Suprapubic skin (tissue), 4 donors: ENCODE measurements at regions not wholly inside any gene's neighbourhood (a gene's known extent, or its start where the extent isn't known, plus 50 kb on each side); places are given as distances from the start of the nearest gene placed in this dataset.

Experiments used
- DNase-seq, 2 donors: peaks; one replicate each; pipeline ENCODE4 v3.0.0-alpha.2; 2019; ENCODE audit warnings: low spot score in 2 of 2
- H3K27ac ChIP-seq: fragments of 200-600 bp; sonication (generic); one replicate; pipeline ENCODE4 v1.5.1; 2019
- H3K27me3 ChIP-seq: fragments of 200-600 bp; sonication (generic); one replicate; pipeline ENCODE4 v1.5.1; 2019
- H3K36me3 ChIP-seq: fragments of 200-600 bp; sonication (generic); one replicate; pipeline ENCODE4 v1.5.1; 2019
- H3K4me1 ChIP-seq: fragments of 200-600 bp; sonication (generic); one replicate; pipeline ENCODE4 v1.5.1; 2019
- H3K4me3 ChIP-seq: fragments of 200-600 bp; sonication (generic); one replicate; pipeline ENCODE4 v1.5.1; 2019; ENCODE audit warnings: mild to moderate bottlenecking
- H3K9me3 ChIP-seq: fragments of 200-600 bp; sonication (generic); one replicate; pipeline ENCODE4 v1.5.1; 2019
- CTCF ChIP-seq, 2 donors: fragments of 200-600 bp in 1 of 2; fragments of 450-650 bp in 1 of 2; sonication (generic) in 1 of 2; IDR thresholded peaks; one replicate each; pipeline ENCODE4 v1.5.1; 2016 to 2019; ENCODE audit warnings: antibody characterized with exemption in 2 of 2, mild to moderate bottlenecking in 1 of 2, moderate library complexity in 1 of 2
- EP300 ChIP-seq: sonication (generic); formaldehyde crosslinking; IDR thresholded peaks from one replicate; pipeline ENCODE4 v1.6.1; 2017; ENCODE audit warnings: antibody characterized with exemption
- POLR2A ChIP-seq, 2 donors: fragments of 450-650 bp; IDR thresholded peaks; one replicate each; pipeline ENCODE4 v1.6.1; 2017; ENCODE audit warnings: antibody characterized with exemption in 2 of 2, mild to moderate bottlenecking in 2 of 2, moderate library complexity in 2 of 2
- POLR2AphosphoS5 ChIP-seq, 3 donors: sonication (generic); formaldehyde crosslinking; IDR thresholded peaks; one replicate each; pipeline ENCODE4 v1.6.1; 2017; ENCODE audit warnings: antibody characterized with exemption in 3 of 3
- WGBS: methylation state at CpG from one replicate; pipeline ENCODE4 v1.1.5; 2018; 5-methylcytosine and 5-hydroxymethylcytosine counted together

- H3K9me3 ChIP-seq, result no peaks in the 10 kb centered on the region
- 92% methylated on average over 2 of the region's 2 CpGs for WGBS
- no peak overlapping the region for H3K27ac ChIP-seq
- no peak for DNase-seq
- no peak overlapping the region for H3K4me3 ChIP-seq
- no peaks in the 10 kb centered on the region for H3K27me3 ChIP-seq
- no peaks in the 10 kb centered on the region for H3K4me1 ChIP-seq
- TF ChIP-seq CTCF (IDR thresholded peaks at IDR 0.05) (no peak), POLR2A (IDR thresholded peaks at IDR 0.05) (no peak), POLR2AphosphoS5 (IDR thresholded peaks at IDR 0.05) (no peak), EP300 (no peak)
- no peaks in the 10 kb centered on the region for H3K36me3 ChIP-seq
These were observed 86.3 kb downstream of the LHX9 start for GRCh38 chr1:198003468-198003867.

GRCh38 chr1:198007011-198007410, 89.8 kb downstream of the LHX9 start:
- no peak overlapping the region for H3K4me3 ChIP-seq
- no peak overlapping the region for H3K27ac ChIP-seq
- no peak for TF ChIP-seq POLR2AphosphoS5 (IDR thresholded peaks at IDR 0.05)
- no peak for TF ChIP-seq EP300
- TF ChIP-seq CTCF (IDR thresholded peaks at IDR 0.05), result no peak
- TF ChIP-seq POLR2A (IDR thresholded peaks at IDR 0.05), result no peak
- 69% methylated on average over 1 of the region's 1 CpG for WGBS
- no peaks in the 10 kb centered on the region for H3K9me3 ChIP-seq
- no peaks in the 10 kb centered on the region for H3K36me3 ChIP-seq
- H3K27me3 ChIP-seq, result no peaks in the 10 kb centered on the region
- DNase-seq, result no peak
- H3K4me1 ChIP-seq, result no peaks in the 10 kb centered on the region

- Histone ChIP-seq H3K4me1 (no peaks in the 10 kb centered on the region), H3K9me3 (no peaks in the 10 kb centered on the region), H3K27ac (no peak overlapping the region), H3K4me3 (no peak overlapping the region), H3K27me3 (no peaks in the 10 kb centered on the region), H3K36me3 (no peaks in the 10 kb centered on the region)
- TF ChIP-seq POLR2AphosphoS5 (IDR thresholded peaks at IDR 0.05), result no peak
- TF ChIP-seq EP300, result no peak
- no peak for TF ChIP-seq CTCF (IDR thresholded peaks at IDR 0.05)
- no peak for TF ChIP-seq POLR2A (IDR thresholded peaks at IDR 0.05)
- no peak for DNase-seq
- 59% methylated on average over 5 of the region's 5 CpGs for WGBS
These were observed 90.8 kb downstream of the LHX9 start for GRCh38 chr1:198007687-198008607.

GRCh38 chr1:198014355-198014754, 97.2 kb downstream of the LHX9 start:
- DNase-seq, result no peak
- WGBS, result 75% methylated on average over 1 of the region's 1 CpG
- Histone ChIP-seq H3K4me3 (no peak overlapping the region), H3K9me3 (no peaks in the 10 kb centered on the region), H3K36me3 (no peaks in the 10 kb centered on the region), H3K4me1 (no peaks in the 10 kb centered on the region), H3K27me3 (no peaks in the 10 kb centered on the region), H3K27ac (no peak overlapping the region)
- TF ChIP-seq EP300 (no peak), CTCF (IDR thresholded peaks at IDR 0.05) (no peak), POLR2A (IDR thresholded peaks at IDR 0.05) (no peak), POLR2AphosphoS5 (IDR thresholded peaks at IDR 0.05) (no peak)

GRCh38 chr1:198015309-198015708, 98.1 kb downstream of the LHX9 start:
- Histone ChIP-seq H3K27ac (no peak overlapping the region), H3K9me3 (no peaks in the 10 kb centered on the region), H3K27me3 (no peaks in the 10 kb centered on the region), H3K36me3 (no peaks in the 10 kb centered on the region), H3K4me1 (no peaks in the 10 kb centered on the region), H3K4me3 (no peak overlapping the region)
- no peak for DNase-seq
- TF ChIP-seq EP300, result no peak
- no peak for TF ChIP-seq CTCF (IDR thresholded peaks at IDR 0.05)
- TF ChIP-seq POLR2A (IDR thresholded peaks at IDR 0.05), result no peak
- TF ChIP-seq POLR2AphosphoS5 (IDR thresholded peaks at IDR 0.05), result no peak
